GM18951 (cell line): ENCODE measurements at regions not wholly inside any gene's neighbourhood (a gene's known extent, or its start where the extent isn't known, plus 50 kb on each side); places are given as distances from the start of the nearest gene placed in this dataset.

Experiments
- POLR2A ChIP-seq: IDR thresholded peaks from 4 replicates; pipeline ENCODE4 v1.6.1; 2011; ENCODE audit warnings: mild to moderate bottlenecking; ENCODE audit not compliant: insufficient read length, insufficient read depth; ENCODE audit errors: extremely low read depth
- in situ Hi-C: fragments of 300-500 bp; cut with MboI; formaldehyde crosslinking; loops from one replicate; pipeline ENCODE4 v1.12.0; 2022; ENCODE audit warnings: low sequenced_read_pairs, mixed read lengths, inconsistent platforms; ENCODE audit not compliant: unreplicated experiment

GRCh38 chr20:50263831-50264230 lies 73.2 kb downstream of the CEBPB start:
- no peak for TF ChIP-seq POLR2A
- in situ Hi-C loops = no loop called here

- in situ Hi-C loops = no loop called here
- no peak for TF ChIP-seq POLR2A
These were observed 74.0 kb downstream of the CEBPB start for GRCh38 chr20:50264534-50265145.

- TF ChIP-seq POLR2A = no peak
- in situ Hi-C loops = no loop called here
These were observed 74.8 kb downstream of the CEBPB start for GRCh38 chr20:50265245-50265946.

- in situ Hi-C loops = no loop called here
- no peak for TF ChIP-seq POLR2A
These were observed 75.8 kb downstream of the CEBPB start for GRCh38 chr20:50266293-50267040.

- in situ Hi-C loops = no loop called here
- TF ChIP-seq POLR2A = no peak
These were observed 76.6 kb downstream of the CEBPB start for GRCh38 chr20:50267041-50267865.

- in situ Hi-C loops = no loop called here
- TF ChIP-seq POLR2A = no peak
These were observed 77.2 kb downstream of the CEBPB start for GRCh38 chr20:50267866-50268219.

GRCh38 chr20:50269091-50270033 lies 78.7 kb downstream of the CEBPB start:
- no peak for TF ChIP-seq POLR2A
- in situ Hi-C loops = no loop called here

GRCh38 chr20:50270034-50270395 lies 79.4 kb downstream of the CEBPB start:
- in situ Hi-C loops = no loop called here
- TF ChIP-seq POLR2A = no peak

GRCh38 chr20:50270569-50270968 lies 79.9 kb downstream of the CEBPB start:
- TF ChIP-seq POLR2A = no peak
- in situ Hi-C loops = no loop called here

- in situ Hi-C loops = no loop called here
- no peak for TF ChIP-seq POLR2A
These were observed 80.5 kb downstream of the CEBPB start for GRCh38 chr20:50271176-50271575.

GRCh38 chr20:50271612-50272011 lies 81.0 kb downstream of the CEBPB start:
- in situ Hi-C loops = no loop called here

GRCh38 chr20:50272030-50272723 lies 81.5 kb downstream of the CEBPB start:
- in situ Hi-C loops = no loop called here
- TF ChIP-seq POLR2A = no peak

More at GRCh38 chr20:50271612-50272011, 81.0 kb downstream of the CEBPB start:
- no peak for TF ChIP-seq POLR2A
